OCI-LY7 (cell line): ENCODE measurements at regions not wholly inside any gene's neighbourhood (a gene's known extent, or its start where the extent isn't known, plus 50 kb on each side); places are given as distances from the start of the nearest gene placed in this dataset.

ENCODE experiments used
- CTCF ChIP-seq: fragments of 200-600 bp; sonication (generic); conservative IDR thresholded peaks from 2 replicates; pipeline ENCODE4 v1.5.1; 2014; ENCODE audit warnings: mild to moderate bottlenecking, antibody characterized with exemption, low read length, moderate library complexity, mixed read lengths
- EZH2phosphoT487 ChIP-seq: fragments of 200-600 bp; sonication (generic); IDR thresholded peaks from 2 replicates; pipeline ENCODE4 v1.6.1; 2018; ENCODE audit warnings: low read depth, borderline replicate concordance, mild to moderate bottlenecking, mixed run types, antibody characterized with exemption, low read length, moderate library complexity, mixed read lengths

GRCh38 chr4:18401868-18402267 is 380.3 kb upstream of the LCORL start:
- TF ChIP-seq CTCF, result no peak
- TF ChIP-seq EZH2phosphoT487, result no peak
